Spleen (tissue), 11 donors: ENCODE measurements at regions not wholly inside any gene's neighbourhood (a gene's known extent, or its start where the extent isn't known, plus 50 kb on each side); places are given as distances from the start of the nearest gene placed in this dataset.

ENCODE experiments used
- DNase-seq: peaks from one replicate; pipeline ENCODE4 v3.0.0-alpha.2; 2020
- H3K27ac ChIP-seq, 8 donors: fragments of 200-600 bp; sonication (generic) in 7 of 8; 1 replicate in 4 of 8; 2 replicates in 4 of 8; pipeline versions ENCODE4 v1.5.0 to v1.8.0; 2016 to 2021; ENCODE audit warnings: inconsistent platforms in 4 of 8, mild to moderate bottlenecking in 4 of 8, moderate library complexity in 1 of 8
- H3K27me3 ChIP-seq, 7 donors: fragments of 200-600 bp; sonication (generic) in 6 of 7; replicated peaks in 1 of 7; 1 replicate in 4 of 7; 2 replicates in 3 of 7; pipeline versions ENCODE4 v1.5.0 to v1.8.0; 2016 to 2021; ENCODE audit warnings: inconsistent platforms in 3 of 7, mild to moderate bottlenecking in 1 of 7
- H3K36me3 ChIP-seq, 6 donors: fragments of 200-600 bp; sonication (generic) in 5 of 6; 1 replicate in 4 of 6; 2 replicates in 2 of 6; pipeline versions ENCODE4 v1.5.0 to v1.8.0; 2016 to 2021; ENCODE audit warnings: inconsistent platforms in 2 of 6
- H3K4me1 ChIP-seq, 6 donors: fragments of 200-600 bp; sonication (generic) in 5 of 6; 1 replicate in 3 of 6; 2 replicates in 3 of 6; pipeline versions ENCODE4 v1.5.0 to v1.8.0; 2016 to 2021; ENCODE audit warnings: inconsistent platforms in 3 of 6
- H3K4me3 ChIP-seq, 8 donors: fragments of 200-600 bp; sonication (generic) in 7 of 8; 1 replicate in 4 of 8; 2 replicates in 4 of 8; pipeline versions ENCODE4 v1.5.0 to v1.8.0; 2016 to 2021; ENCODE audit warnings: inconsistent platforms in 4 of 8, mild to moderate bottlenecking in 4 of 8, moderate library complexity in 2 of 8
- H3K9me3 ChIP-seq, 8 donors: fragments of 200-600 bp; sonication (generic) in 7 of 8; 1 replicate in 4 of 8; 2 replicates in 4 of 8; pipeline versions ENCODE4 v1.5.0 to v1.8.0; 2016 to 2021; ENCODE audit warnings: inconsistent platforms in 4 of 8
- POLR2A ChIP-seq, 3 donors: fragments of 450-650 bp; IDR thresholded peaks; one replicate each; pipeline ENCODE4 v1.5.1; 2017; ENCODE audit warnings: antibody characterized with exemption in 3 of 3, mild to moderate bottlenecking in 1 of 3
- POLR2AphosphoS5 ChIP-seq, 3 donors: sonication (generic); formaldehyde crosslinking; IDR thresholded peaks; one replicate each; pipeline ENCODE4 v1.5.1; 2017; ENCODE audit warnings: antibody characterized with exemption in 3 of 3
- WGBS, 5 donors: extraction: QIAGEN DNeasy Blood & Tissue Kit in 3 of 5; methylation state at CpG; one replicate each; pipeline versions ENCODE4 v1.1.5 to v1.1.7; 2013 to 2018; 5-methylcytosine and 5-hydroxymethylcytosine counted together
- intact Hi-C: fragments of 100-400 bp; cut with DNase I; formaldehyde crosslinking; loops from one replicate; pipeline ENCODE4 v1.15.0; 2023; ENCODE audit warnings: low total_unique reads
- TF ChIP-seq, protein P1 (sequence below), 11 experiments: fragments of 200-600 bp in 7 of 11; fragments of 450-650 bp in 4 of 11; sonication (generic) in 4 of 11; IDR thresholded peaks in 8 of 11; conservative IDR thresholded peaks in 3 of 11; 1 replicate in 7 of 11; 2 replicates in 4 of 11; pipeline versions ENCODE4 v1.4.0 to v1.8.0; 2016 to 2021; ENCODE audit warnings: antibody characterized with exemption in 11 of 11, inconsistent platforms in 4 of 11, mild to moderate bottlenecking in 1 of 11
- donor health status: healthy with polysubstance abuse.
- donor health status: DM: no; HTN: no; CAD: no; lungs with moderate emphysema.
- donor health status: DM: no; HTN: no; CAD: no.
- donor health status: Bipolar disorder and iron deficiency.
- donor health status: healthy.
- donor health status: DM: no; HTN: no; CAD: no.
- donor health status: DM: yes; HTN: yes; CAD: no.

DNA sequence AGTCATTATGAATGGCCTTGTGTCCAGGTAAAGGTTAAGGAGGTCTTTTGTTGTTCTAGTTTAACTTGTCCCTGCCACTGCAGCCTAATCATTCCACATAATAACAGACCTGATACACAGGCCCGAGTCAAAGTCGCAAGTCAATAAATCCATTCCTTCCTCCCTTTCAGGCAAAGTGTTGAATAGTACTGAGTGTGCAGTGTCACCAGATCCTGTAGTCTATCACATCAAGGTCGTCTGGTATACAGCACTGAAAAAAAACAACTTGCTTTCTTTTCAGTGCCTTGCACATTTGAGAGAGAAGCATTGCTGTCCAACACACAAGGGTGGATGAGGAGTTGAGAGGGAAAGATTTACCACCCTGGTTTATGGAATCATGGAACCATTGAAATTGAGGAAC, 606.2 kb downstream of the BCL11A start:
- H3K36me3 ChIP-seq = no peaks in the 10 kb centered on the region
- H3K4me3 ChIP-seq = no peak overlapping the region
- intact Hi-C loops = no loop called here
- H3K4me1 ChIP-seq = no peaks in the 10 kb centered on the region
- DNase-seq = no peak
- H3K27ac ChIP-seq = no peak overlapping the region
- TF ChIP-seq, protein P1, sequence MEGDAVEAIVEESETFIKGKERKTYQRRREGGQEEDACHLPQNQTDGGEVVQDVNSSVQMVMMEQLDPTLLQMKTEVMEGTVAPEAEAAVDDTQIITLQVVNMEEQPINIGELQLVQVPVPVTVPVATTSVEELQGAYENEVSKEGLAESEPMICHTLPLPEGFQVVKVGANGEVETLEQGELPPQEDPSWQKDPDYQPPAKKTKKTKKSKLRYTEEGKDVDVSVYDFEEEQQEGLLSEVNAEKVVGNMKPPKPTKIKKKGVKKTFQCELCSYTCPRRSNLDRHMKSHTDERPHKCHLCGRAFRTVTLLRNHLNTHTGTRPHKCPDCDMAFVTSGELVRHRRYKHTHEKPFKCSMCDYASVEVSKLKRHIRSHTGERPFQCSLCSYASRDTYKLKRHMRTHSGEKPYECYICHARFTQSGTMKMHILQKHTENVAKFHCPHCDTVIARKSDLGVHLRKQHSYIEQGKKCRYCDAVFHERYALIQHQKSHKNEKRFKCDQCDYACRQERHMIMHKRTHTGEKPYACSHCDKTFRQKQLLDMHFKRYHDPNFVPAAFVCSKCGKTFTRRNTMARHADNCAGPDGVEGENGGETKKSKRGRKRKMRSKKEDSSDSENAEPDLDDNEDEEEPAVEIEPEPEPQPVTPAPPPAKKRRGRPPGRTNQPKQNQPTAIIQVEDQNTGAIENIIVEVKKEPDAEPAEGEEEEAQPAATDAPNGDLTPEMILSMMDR (IDR thresholded peaks at IDR 0.05 in 8 of 11, conservative IDR thresholded peaks at IDR 0.05 in 3 of 11) = no peak
- TF ChIP-seq POLR2AphosphoS5 (IDR thresholded peaks at IDR 0.05) = no peak
- TF ChIP-seq POLR2A (IDR thresholded peaks at IDR 0.05) = no peak
- H3K9me3 ChIP-seq = no peaks in the 10 kb centered on the region
- 47 to 72% (median 58%) methylated on average over 3 of the region's 3 CpGs for WGBS, 5 donors
- no peaks in the 10 kb centered on the region for H3K27me3 ChIP-seq

DNA sequence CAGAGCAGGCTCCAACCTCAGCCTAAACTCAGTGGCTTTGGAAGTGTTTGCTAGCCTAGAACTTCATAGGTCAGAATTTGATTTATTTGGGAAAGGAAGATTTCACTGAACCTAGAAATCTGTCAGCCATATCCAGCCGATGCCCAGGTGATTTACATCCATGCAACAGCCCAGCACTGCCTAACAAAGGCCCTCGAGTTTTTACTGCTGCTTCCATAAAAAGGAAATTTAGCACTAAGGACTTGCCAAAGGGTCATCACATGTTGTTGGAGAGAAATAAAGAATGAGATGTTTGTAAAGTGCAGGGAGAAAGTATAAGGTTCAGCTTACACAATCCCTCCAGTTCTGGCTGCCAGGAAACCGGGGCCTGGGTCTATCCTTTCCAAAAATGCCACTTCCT, 614.2 kb downstream of the BCL11A start:
- Histone ChIP-seq H3K4me3 (no peak overlapping the region), H3K27ac (no peak overlapping the region), H3K4me1 (no peaks in the 10 kb centered on the region), H3K36me3 (no peaks in the 10 kb centered on the region), H3K27me3 (no peaks in the 10 kb centered on the region), H3K9me3 (no peaks in the 10 kb centered on the region)
- WGBS, 5 donors = 68 to 84% (median 80%) methylated on average over 3 of the region's 3 CpGs
- DNase-seq = no peak
- TF ChIP-seq POLR2A (IDR thresholded peaks at IDR 0.05) = no peak
- TF ChIP-seq, protein P1 (IDR thresholded peaks at IDR 0.05 in 8 of 11, conservative IDR thresholded peaks at IDR 0.05 in 3 of 11) = no peak
- no peak for TF ChIP-seq POLR2AphosphoS5 (IDR thresholded peaks at IDR 0.05)
- intact Hi-C loops = no loop called here

DNA sequence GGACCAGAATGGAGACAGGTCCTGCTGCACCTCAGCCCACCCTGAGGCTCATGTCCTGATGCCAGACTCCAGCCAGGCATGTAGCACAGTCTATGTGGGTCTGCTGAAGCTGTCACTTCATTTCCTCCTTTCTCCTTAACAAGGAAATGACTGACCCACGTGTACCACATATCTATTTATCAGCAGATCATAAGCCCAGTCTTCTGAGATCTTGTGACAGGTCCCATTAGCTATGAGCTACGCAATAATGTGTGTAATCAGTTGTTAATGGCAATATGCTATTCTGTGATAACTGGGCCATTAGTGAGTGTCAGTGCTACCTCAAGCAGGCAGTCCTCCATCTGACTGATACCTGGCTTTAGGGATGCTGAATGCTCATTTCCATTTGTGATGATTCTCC, 615.3 kb downstream of the BCL11A start:
- Histone ChIP-seq H3K27ac (no peak overlapping the region), H3K4me1 (no peaks in the 10 kb centered on the region), H3K9me3 (no peaks in the 10 kb centered on the region), H3K4me3 (no peak overlapping the region), H3K36me3 (no peaks in the 10 kb centered on the region), H3K27me3 (no peaks in the 10 kb centered on the region)
- TF ChIP-seq, protein P1 (IDR thresholded peaks at IDR 0.05 in 8 of 11, conservative IDR thresholded peaks at IDR 0.05 in 3 of 11) = no peak
- TF ChIP-seq POLR2A (IDR thresholded peaks at IDR 0.05) (no peak), POLR2AphosphoS5 (IDR thresholded peaks at IDR 0.05) (no peak)
- intact Hi-C loops = no loop called here
- no peak for DNase-seq
- WGBS, 5 donors = 42 to 55% (median 47%) methylated on average over 2 of the region's 2 CpGs

DNA sequence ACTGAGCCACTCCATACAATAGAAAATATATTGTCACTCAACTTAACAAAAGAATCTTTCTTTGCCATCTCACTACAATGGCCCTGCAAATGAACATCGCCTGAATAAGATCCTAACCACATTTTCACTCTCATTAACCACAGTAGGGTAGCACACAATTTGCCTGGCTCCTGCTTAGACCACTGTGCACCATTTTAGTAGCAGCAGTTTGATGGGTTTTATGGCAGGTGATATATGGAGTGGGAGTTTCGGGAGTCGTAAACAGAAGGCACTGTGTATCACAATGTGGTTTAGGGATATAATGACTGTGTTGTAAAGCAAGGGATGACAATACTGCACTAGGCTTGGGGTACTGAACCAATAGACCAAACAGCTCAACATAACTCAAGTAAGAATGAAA, 617.4 kb downstream of the BCL11A start:
- Histone ChIP-seq H3K36me3 (no peaks in the 10 kb centered on the region), H3K9me3 (peaks cover 0 to 8% (median 0%) of the 10 kb centered on the region in 8 donors), H3K4me3 (no peak overlapping the region), H3K27ac (no peak overlapping the region), H3K4me1 (no peaks in the 10 kb centered on the region), H3K27me3 (no peaks in the 10 kb centered on the region)
- intact Hi-C loops = no loop called here
- DNase-seq = no peak
- WGBS, 5 donors = 85 to 91% (median 89%) methylated on average over 3 of the region's 3 CpGs
- TF ChIP-seq, protein P1 (IDR thresholded peaks at IDR 0.05 in 8 of 11, conservative IDR thresholded peaks at IDR 0.05 in 3 of 11) = no peak
- TF ChIP-seq POLR2AphosphoS5 (IDR thresholded peaks at IDR 0.05) (no peak), POLR2A (IDR thresholded peaks at IDR 0.05) (no peak)
